ENCODE measurements at regions not wholly inside any gene's neighbourhood (a gene's known extent, or its start where the extent isn't known, plus 50 kb on each side); places are given as distances from the start of the nearest gene placed in this dataset.
A peak's percentile ranks its signal among the peaks of the same experiment; 100 is the strongest.

DNA sequence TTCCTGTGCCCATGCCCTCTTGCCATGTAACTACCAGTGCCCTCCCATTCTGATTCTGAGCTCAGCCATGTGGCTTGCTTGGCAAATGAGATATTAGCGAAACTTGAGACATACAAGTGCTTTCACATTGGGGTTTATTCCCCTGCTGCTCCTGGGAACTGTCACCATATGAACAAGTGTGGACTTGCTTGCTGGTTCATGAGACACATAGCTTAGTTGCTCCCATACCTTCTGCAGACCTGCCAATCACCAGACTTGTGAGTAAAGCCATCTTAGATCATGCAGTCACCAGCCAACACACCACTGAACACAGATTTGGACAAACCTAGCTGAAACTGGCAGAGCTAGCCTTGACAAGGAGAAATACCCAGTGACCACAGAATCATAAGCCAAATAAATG is 155.1 kb downstream of the SS18 start:
- Mint-ChIP-seq H3K36me3 (ENCODE audit: low read depth) (no peaks in the 10 kb centered on the region), H3K27me3 (ENCODE audit: low read depth, poor library complexity) (peaks cover 4% of the 10 kb centered on the region), H3K4me3 (no peak overlapping the region), H3K27ac (no peak overlapping the region), H3K9me3 (peaks cover 10% of the 10 kb centered on the region), H3K4me1 (no peaks in the 10 kb centered on the region)
- DNase-seq, result no peak
- TF ChIP-seq, protein P1, sequence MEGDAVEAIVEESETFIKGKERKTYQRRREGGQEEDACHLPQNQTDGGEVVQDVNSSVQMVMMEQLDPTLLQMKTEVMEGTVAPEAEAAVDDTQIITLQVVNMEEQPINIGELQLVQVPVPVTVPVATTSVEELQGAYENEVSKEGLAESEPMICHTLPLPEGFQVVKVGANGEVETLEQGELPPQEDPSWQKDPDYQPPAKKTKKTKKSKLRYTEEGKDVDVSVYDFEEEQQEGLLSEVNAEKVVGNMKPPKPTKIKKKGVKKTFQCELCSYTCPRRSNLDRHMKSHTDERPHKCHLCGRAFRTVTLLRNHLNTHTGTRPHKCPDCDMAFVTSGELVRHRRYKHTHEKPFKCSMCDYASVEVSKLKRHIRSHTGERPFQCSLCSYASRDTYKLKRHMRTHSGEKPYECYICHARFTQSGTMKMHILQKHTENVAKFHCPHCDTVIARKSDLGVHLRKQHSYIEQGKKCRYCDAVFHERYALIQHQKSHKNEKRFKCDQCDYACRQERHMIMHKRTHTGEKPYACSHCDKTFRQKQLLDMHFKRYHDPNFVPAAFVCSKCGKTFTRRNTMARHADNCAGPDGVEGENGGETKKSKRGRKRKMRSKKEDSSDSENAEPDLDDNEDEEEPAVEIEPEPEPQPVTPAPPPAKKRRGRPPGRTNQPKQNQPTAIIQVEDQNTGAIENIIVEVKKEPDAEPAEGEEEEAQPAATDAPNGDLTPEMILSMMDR (IDR thresholded peaks at IDR 0.05), result no peak

DNA sequence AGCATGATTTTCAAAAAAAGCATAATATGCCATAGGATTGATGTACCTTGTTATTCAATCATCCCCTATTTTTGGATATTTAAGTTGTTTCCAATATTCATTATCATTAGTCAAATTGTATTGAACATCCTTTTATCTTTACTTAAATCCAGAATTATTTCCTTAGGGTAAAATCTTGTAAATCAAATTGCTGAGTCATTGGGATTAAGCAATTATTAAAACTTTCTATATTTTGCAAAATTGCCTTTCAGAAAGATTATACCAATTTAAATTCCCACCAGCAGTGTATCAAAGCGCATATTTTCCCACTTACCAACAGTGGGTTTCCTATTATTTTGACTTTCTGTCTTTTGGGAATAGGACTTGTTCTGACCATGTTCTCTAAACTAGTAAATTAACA is 159.3 kb downstream of the SS18 start:
- TF ChIP-seq, protein P1 (IDR thresholded peaks at IDR 0.05), result no peak
- H3K4me1 Mint-ChIP-seq, result no peaks in the 10 kb centered on the region

DNA sequence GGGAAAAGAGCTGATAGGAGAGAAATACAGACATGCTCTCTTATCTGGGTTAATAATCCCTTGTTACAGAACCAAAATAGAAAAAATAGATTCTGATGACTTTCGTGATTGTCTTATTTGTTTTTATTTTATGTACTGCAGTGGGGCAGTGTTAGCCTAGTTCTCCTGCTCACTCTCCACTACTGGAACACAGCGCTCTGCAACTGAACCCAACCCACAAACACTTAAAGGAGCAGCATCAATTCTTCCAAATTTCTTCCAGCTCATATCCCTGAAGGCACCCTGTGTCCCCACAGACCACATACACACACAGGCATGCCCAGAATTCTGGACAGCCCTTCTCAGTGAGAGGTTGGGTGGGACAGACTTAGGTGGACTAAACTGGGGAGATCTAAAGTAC is 160.6 kb downstream of the SS18 start:
- no peaks in the 10 kb centered on the region for H3K36me3 Mint-ChIP-seq (ENCODE audit: low read depth)
- DNase-seq, result no peak
- H3K9me3 Mint-ChIP-seq, result no peaks in the 10 kb centered on the region
- H3K4me1 Mint-ChIP-seq, result no peaks in the 10 kb centered on the region
- no peaks in the 10 kb centered on the region for H3K27me3 Mint-ChIP-seq (ENCODE audit: low read depth, poor library complexity)
- no peak overlapping the region for H3K4me3 Mint-ChIP-seq
- TF ChIP-seq, protein P1 (IDR thresholded peaks at IDR 0.05), result no peak
- peak overlapping the region; percentile 60 for H3K27ac Mint-ChIP-seq

More for the DNA sequence above, 159.3 kb downstream of the SS18 start:
- no peak overlapping the region for H3K4me3 Mint-ChIP-seq
- no peaks in the 10 kb centered on the region for H3K9me3 Mint-ChIP-seq
- DNase-seq, result no peak
- no peaks in the 10 kb centered on the region for H3K36me3 Mint-ChIP-seq (ENCODE audit: low read depth)
- peaks cover 2% of the 10 kb centered on the region for H3K27me3 Mint-ChIP-seq (ENCODE audit: low read depth, poor library complexity)
- no peak overlapping the region for H3K27ac Mint-ChIP-seq

DNA sequence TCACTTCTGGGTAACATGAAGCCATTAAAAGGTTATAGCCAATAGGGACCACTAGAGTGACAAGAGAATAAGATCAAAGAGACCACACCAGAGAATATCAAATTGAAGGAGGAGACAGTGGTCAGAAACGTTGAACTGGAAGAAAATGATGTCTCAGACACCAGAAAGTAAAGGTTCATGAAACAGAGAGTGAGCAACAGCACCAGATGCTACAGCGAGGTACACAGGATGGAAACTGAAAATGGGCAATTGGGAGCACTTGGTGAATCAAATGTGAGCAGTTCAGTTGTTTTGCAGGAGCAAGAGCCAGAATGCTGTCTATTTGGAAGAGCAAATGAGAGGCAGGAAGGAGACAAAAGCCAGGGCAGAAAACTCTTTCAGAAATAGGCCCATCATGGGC is 162.6 kb downstream of the SS18 start:
- Mint-ChIP-seq H3K9me3 (no peaks in the 10 kb centered on the region), H3K27me3 (ENCODE audit: low read depth, poor library complexity) (no peaks in the 10 kb centered on the region), H3K4me3 (no peak overlapping the region), H3K4me1 (no peaks in the 10 kb centered on the region), H3K27ac (no peak overlapping the region), H3K36me3 (ENCODE audit: low read depth) (no peaks in the 10 kb centered on the region)
- no peak for DNase-seq
- TF ChIP-seq, protein P1 (IDR thresholded peaks at IDR 0.05), result no peak

DNA sequence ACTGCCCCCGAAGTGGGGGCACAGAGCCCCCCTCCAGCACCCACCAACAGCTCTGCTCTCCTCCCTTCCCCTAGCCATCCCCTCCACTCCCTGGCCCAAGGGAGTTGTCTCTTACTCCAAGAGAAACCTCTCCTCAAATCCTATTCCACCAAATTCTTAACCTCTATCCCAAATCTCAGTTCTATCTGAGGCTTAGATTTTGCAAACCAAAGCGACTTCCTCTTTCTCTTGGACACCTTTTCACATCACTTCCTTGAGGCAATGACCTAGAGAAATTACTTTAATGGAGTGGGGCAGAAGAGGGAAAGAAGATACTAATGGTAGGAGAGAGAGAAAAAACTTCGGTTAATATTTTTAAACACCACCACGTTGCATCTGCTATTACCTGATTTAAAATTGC is 167.2 kb downstream of the SS18 start:
- TF ChIP-seq, protein P1 (IDR thresholded peaks at IDR 0.05), result no peak
- H3K4me1 Mint-ChIP-seq, result no peaks in the 10 kb centered on the region
- no peaks in the 10 kb centered on the region for H3K9me3 Mint-ChIP-seq
- no peak for DNase-seq
- no peak overlapping the region for H3K4me3 Mint-ChIP-seq
- no peaks in the 10 kb centered on the region for H3K36me3 Mint-ChIP-seq (ENCODE audit: low read depth)
- no peaks in the 10 kb centered on the region for H3K27me3 Mint-ChIP-seq (ENCODE audit: low read depth, poor library complexity)
- no peak overlapping the region for H3K27ac Mint-ChIP-seq

DNA sequence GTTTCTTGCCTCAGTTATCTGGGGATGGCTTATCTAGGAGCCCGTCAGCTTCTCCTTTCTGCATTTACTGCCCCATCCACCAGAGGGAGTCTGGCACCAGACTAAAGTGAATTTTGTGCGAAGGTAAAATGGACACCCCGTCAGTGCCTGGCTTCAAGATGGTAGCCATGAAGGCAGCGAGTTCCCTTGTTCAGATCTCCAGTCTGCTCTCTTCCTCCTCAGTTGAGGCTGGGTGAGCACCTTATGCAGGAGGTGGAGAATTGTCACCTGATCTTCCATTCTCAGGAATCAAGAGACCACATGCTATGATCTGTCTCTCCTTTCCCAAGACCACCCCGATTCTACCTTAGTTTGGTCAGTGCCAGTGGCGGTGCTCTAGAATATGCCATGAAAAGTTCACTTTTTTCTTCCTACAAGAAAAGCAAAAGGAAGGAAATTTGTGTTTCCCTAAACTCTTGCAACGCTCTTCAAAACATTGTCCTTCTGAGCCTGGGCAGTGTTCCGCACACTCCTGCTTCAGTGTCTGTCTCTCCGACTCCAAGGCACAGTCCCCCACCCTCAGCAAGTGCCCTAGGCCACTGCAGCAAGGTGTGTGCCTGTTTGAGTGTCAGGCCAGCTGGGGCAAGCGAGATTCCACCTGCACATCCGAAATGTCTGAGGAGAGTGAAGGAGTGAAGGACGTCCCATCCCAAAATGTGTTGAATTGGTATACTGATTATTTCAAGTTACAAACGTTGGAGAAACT is 168.6 kb downstream of the SS18 start:
- no peak overlapping the region for H3K4me3 Mint-ChIP-seq
- TF ChIP-seq, protein P1 (IDR thresholded peaks at IDR 0.05), result peak; percentile 35
- no peak for DNase-seq
- peaks cover 4% of the 10 kb centered on the region for H3K27me3 Mint-ChIP-seq (ENCODE audit: low read depth, poor library complexity)
- no peaks in the 10 kb centered on the region for H3K36me3 Mint-ChIP-seq (ENCODE audit: low read depth)
- H3K9me3 Mint-ChIP-seq, result no peaks in the 10 kb centered on the region
- no peaks in the 10 kb centered on the region for H3K4me1 Mint-ChIP-seq
- no peak overlapping the region for H3K27ac Mint-ChIP-seq
